ENCODE measurements at regions not wholly inside any gene's neighbourhood (a gene's known extent, or its start where the extent isn't known, plus 50 kb on each side); places are given as distances from the start of the nearest gene placed in this dataset.
A peak's percentile ranks its signal among the peaks of the same experiment; 100 is the strongest.
"Not testable (repeated sequence)": the region's sequence is repeated elsewhere in the genome, so short reads cannot be mapped to it uniquely, and the experiment has no call there.

DNA sequence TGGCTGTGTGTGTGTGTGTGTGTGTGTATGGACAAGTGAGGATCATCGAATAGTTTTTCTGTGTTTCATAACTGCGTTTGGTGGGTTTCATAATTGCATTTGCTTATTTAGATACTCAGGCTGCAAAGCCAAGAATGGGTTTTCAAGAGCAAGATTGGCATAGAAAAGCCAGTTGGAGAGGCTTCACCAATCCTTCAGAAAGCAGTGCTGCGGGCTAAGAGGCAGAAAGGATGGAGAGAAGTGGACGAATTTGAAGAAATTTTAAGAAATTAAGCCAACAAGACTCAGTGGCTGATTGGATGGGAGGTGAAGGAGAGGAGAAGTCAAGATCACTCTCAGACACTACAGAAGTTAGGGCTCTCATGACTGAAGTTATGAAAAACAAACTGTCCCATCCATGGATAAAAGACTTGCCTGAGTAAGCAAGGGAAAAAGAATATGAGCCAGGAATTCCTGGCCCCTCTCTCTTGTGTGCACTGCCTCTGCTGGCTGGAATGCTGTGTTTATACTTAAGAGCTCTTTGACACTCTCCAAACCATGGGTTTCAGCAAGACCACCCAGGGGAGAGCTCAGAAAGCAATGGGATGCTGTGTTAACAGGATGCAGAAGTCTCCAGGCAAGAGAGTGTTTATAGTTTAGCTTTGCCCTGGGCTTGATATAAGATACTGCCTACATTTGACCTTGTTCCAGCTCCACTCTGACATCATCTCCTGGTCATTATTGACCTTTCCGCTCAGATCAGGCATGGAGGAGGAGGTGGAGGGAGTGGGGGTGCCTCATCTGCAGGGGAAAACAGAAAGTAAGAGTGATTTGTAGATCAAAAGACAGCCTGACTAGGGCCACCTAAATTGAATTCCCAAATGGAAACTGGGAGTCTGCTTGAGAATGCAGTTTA is 232.0 kb upstream of the PLXNA2 start:
- DNase-seq, result peak; percentile 83

DNA sequence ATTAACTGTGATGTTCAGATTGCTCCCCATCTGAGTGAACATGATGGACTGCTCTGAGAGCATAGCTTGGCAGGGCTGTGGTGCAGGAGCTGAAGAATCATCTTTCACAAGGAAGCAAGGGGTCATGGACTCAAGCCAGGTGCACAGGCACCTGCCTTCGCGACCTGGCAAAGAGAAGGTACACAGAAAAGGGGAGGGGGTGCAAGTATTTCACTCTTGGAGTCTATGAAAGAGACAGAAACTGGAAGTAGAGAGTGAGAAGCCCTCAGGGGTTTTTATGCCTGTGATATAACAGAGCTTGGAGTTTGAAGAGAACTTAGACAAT is 232.6 kb upstream of the PLXNA2 start:
- no peak for DNase-seq

DNA sequence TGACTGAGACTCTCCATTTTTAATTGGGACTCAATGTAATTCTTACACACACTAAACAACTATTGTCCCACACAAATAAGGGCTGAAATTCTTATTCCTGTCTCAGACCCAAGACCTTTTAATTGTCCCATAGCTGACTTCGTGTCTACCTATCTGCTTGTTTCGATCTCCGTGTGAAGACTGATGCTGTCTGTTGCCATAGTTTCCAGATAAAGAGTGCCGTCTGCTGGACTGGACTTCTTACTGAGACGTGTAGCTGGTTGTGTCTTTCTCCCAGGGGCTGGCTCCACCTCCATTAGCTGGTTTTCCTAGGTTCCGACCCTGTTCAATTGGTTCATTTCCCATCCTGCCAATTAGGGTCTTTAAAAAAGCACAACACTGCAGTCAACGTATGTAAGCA is 235.3 kb upstream of the PLXNA2 start:
- DNase-seq, result peak; percentile 30

DNA sequence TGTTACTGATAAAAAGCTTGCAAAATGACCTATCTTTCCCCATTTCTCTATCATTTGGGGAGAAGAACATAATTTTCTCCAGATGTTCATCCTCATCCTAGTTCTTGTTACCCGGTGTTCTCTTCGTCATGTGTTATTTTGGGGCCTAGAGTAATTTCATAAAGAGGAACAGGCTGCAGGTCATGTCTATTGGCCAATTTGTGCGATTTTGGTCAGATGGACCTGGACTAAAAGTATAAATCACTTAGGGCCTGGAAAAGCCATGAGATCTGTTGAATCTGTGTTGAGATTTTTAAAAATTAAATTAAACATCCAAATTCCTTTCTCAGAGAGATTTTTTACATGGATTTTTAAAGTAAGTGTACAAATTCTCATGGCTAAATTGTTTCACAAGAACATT is 241.3 kb upstream of the PLXNA2 start:
- no peak for DNase-seq

DNA sequence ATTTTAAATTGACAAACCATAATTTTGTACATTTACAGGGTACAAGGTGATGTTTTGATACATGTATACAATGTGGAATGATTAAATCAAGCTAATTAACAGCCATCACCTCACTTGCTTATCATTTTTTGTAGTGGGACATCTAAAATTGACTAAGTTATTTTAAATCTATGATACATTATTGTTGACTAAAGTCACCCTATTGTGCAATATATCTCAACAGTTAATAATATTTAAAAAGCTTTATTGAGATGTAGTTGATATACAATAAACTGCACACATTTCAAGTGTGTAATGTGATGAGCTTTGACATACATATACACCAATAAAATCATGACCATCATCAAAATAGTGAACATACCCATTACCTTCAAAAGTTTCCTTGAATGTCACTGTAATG is 242.5 kb upstream of the PLXNA2 start:
- no peak for DNase-seq

DNA sequence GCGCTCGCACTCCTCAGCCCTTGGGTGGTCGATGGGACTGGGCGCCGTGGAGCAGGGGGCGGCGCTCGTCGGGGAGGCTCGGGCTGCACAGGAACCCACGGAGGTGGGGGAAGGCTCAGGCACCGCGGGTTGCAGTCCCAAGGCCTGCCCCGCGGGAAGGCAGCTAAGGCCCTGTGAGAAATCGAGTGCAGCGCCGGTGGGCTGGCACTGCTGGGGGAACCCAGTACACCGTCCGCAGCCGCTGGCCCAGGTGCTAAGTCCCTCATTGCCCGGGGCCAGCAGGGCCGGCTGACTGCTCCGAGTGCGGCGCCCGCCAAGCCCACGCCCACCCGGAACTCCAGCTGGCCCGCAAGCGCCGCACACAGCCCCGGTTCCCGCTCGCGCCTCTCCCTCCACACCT is 244.2 kb upstream of the PLXNA2 start:
- not testable (repeated sequence) for DNase-seq

DNA sequence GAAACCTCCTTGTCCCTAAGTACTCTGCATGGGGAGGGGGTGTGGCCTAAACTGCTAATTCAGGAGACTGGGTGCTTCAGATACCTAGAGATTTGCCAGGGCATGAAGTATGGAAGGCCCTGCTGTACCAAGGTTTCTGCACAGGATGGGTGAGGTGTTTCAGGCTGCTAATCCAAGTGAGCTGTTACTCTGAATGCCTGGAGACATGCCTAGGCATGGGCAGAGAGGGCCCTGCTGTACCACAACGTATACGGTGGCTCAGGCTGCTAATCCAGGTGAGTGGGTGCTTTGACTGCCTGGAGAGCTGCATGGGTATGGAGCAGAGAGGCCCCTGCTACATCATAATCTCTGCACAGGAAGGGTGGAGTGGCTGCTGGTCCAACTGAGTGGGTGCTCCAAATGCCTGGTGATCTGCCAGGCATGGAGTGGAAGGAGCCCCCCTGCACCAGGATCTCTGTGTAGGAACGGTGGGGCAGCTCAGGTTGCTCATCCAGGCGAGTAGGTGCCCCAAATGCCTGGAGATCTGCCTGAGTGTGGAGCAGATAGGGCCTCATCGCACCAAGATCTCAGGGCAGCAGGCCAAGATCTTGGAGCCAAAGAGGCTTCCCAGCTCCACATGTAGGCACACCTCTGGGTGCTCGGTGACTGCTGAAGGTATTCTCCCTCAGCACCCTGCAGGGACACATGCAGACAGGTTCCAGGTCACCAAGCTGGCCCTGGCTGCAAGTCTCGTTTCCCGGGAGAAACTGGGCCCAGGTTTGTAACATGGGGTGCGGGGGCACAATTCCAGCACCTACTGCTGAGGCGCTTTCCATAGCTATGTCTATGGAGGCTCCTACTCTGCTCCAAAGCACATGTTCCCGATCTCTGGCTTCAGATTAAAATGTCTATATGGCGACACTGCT is 252.5 kb upstream of the PLXNA2 start:
- DNase-seq, result no peak

DNA sequence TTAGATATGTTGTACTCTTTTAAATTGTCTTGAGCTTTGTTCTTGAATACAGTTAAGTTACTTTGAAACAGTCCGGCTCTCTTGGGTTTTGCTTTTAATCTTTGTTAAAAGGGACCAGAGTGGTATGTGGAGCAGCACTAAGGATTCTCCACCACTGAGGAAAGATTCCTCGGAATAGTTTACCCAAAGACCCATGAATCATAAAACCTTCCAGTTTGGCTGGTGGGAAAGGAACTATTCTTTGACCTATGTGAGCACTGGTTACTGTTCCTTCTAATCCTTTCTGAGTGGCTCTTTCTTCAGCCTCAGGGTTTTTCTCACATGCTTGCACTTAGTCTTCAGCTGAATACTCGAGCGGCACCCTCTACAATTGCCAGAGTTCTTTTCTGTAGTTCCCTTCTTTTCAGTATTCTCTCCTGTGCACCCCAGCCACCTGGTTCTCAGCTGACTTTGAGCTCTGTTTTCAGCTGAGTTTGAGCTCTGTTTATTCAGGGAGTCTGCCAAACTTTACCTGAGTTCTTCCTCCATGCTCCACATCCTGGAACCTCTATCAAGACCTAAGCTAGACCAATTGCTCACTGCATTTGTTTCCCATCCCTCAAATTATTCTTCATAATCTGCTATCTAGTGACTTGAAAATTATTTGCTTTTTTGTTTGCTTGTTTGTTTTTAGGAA is 253.8 kb upstream of the PLXNA2 start:
- no peak for DNase-seq

DNA sequence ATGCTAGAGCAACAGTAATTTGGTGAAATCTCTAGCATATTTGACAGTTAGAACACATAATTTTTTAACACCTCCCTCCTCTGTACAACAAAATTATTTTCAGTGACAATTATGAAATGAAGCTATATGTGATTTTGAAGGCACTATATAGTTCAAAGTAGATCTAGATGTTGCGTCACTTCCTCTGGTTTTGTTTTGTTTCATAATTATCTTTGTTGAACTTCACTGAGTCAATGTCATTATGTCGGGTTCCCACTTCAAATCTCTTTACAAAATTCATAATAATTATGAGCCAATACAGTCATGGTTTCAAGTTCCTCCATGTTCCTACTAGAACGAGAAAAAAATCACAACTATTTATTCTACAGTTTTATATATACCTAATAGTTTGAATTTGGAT is 254.8 kb upstream of the PLXNA2 start:
- DNase-seq, result no peak

DNA sequence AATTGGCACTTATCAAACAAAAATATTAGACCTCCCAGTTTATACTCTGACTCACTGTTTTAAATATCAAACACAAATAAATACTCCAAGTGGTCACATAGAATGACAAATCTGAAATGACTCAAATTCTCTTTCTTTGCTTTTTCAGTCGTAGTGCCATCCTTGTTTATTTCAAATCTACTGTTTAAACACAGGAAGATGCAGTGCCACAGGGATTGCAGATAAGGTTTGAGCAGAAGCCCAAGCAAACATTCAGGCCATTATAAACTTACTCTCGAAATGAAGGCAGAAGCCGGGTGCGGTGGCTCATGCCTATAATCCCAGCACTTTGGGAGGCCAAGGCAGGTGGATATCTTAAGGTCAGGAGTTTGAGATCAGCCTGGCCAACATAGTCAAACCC is 255.4 kb upstream of the PLXNA2 start:
- DNase-seq, result no peak

DNA sequence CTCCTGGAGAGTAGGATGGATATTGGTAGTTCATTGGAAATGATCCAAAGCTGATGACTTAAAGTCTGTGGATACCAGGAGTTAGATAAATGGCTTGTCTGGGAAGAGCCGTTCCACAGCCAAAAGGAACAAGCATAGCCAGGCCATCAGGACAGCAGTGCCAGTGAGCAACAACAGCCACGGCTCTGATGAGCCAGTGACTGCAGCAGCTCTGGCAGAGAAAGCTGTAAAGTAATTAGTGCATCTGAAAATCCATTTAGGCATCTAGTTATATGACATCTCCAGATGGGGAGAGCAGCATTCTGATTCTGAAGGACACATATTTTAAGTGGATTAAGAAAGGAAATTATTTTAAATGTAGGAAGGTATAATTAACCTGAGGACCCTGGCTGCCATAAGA is 256.2 kb upstream of the PLXNA2 start:
- DNase-seq, result no peak

DNA sequence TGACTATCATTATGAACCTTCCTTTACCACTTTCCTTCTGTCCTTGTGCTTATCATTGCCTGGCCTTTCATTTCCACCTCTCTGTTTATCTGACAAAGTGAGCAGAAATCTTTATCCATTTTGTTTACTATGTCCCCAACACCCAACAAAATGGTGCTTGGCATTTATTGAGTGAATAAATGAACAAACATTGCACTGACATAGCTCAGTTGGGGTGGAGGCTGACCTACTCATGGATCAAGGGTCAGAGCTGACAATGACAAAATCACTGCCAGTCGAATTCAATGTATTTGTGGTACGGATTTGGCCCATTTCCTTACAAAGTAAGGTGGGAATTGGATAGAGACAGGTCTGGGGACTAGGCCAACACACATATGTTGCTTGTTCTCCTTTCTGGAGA is 257.4 kb upstream of the PLXNA2 start:
- DNase-seq, result no peak

DNA sequence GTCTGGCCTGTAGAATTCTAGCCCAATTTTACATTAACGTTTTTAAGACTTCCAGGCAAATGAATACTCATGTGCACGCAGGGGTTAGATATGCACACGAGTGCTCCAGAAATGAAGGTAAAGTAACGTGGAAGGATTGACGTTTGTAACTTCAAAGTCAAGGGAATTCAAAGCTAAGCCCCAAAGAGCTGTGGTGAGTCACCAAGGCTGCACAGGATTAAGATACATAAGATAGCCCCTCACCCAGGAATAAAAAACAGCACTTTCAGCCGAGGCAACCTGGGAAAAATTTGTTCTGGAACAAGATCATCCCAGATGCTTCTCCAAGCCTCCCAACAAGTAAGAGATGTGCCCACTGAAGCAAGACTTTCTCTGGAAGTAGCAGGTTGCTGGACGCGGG is 259.6 kb upstream of the PLXNA2 start:
- DNase-seq, result no peak

DNA sequence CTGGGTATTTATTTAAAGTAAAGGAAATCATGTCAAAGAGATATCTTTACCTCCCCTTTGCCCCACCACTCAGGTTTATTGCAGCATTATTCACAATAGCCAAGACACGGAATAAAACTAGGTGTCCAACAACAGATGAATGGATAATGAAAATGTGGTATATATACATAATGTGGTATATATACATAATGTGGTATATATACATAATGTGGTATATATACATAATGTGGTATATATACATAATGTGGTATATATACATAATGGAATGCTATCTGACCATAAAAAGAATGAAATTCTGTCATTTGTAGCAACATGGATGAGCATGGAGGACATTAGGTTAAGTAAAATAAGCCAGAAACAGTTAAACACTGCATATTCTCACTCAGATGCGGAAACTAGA is 262.6 kb upstream of the PLXNA2 start:
- DNase-seq, result no peak

DNA sequence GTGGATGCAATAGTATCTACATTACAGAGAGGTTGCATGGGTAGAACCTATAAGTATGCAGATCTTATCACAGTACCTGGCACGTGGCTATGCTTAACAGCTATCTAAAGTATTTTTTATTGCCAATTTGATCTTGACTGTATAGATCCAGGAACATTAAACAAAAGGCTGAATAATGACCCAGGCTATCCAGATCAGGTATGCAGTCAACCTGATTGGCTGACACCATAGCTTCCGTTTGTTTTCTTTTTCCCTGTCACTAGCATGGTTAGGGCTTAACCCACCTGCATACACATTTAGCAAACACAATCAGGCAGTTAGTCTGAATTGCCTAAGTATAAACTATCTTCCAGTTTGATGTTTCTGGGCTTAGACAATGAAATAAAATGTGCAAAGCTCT is 264.9 kb upstream of the PLXNA2 start:
- no peak for DNase-seq

DNA sequence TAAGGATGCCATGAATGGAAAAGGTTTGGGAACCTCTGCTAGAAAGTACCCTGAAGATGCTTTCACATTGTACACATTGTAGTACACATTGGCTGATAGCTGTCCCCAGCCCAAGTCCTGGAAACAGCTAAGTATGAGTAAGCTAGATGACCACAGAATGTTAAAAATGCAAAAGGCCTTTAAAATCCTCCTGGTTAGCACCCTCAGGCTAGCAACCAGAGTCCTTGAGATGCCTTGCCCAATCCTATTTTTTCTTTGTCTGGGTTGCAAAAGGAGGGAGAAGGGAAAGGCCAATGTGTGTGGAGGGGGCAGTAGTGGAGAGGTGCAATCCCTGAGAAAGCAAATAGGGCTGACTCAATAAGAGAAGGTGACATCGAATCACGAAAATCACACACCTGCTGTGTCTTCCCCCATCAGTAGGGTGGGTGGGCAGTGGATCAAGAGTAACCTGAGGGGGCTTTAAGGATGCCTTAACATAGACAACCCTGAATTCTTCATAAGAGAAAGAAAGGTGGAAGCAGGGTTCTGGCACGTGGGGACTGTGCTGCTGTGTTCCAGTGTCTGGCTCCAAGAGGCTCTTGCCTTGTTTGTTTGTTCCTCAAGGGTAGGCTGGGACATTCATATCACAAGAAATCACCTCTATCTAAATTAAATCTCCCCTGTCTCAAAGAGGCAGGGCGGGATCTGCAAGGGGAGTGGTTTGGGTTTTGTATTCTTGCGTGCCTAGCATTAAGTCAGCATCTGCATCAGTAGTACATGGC is 266.2 kb upstream of the PLXNA2 start:
- no peak for DNase-seq

DNA sequence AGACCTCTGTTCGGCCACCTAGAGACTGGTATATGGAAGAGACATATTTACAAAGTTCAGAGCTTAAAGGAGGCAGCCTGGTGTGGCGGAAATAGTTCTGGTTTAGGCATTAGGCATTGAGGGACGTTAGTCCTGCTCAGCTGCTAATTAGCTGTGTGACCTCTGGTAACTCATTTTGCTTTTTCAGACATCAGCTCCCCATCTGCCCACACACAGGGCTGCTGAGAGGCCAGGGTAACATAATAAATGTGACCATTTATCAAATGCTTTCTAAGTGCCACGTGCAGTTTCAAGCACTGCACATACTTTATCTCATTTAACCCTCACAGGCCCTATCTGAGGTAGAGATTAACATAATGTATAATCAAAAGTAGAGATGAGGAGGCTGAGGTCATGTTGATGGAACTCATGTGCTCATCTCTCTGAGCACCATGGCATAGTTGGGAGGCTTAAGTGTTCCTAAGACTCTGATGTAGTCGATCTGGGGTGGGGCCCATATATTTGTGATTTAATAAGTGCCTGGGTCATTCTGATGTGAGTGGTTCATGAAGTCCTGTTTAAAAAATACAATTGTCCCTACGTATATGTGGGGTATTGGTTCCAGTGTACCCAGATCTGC is 267.2 kb upstream of the PLXNA2 start:
- DNase-seq, result no peak

DNA sequence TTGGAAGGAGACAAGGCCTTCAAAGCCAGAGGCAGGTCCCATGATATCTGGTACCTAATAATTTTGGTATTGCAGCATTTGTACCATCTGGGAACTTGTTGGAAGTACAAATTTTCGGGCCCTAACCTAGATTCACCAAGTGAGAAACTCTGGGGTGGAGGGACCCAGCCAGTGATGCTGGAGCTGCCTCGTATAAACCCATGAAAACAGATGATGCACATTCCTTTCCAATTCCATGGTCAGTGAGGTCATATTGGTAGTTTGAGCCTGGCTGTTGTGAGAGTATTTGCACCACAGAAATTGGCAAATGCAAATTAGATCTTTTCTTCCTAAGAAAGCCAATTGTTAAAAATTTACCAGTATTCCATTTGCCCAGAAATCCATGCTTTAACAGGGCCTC is 269.6 kb upstream of the PLXNA2 start:
- DNase-seq, result no peak

DNA sequence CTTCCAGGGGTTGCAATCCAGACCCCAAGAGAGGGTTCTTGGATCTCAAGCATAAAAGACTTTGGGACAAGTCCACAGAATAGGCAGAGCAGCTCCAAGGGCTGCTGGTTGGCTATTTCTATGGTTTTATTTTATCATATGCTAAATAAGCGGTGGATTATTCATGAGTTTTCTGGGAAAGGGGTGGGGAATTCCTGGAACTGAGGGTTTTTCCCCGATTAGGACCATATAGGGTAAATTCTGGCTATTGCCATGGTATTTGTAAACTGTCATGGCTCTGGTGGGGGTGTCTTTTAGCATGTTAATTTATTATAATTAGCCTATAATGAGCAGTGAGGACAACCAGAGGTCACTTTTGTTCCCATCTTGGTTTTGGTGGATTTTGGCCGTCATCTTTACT is 270.9 kb upstream of the PLXNA2 start:
- DNase-seq, result no peak

DNA sequence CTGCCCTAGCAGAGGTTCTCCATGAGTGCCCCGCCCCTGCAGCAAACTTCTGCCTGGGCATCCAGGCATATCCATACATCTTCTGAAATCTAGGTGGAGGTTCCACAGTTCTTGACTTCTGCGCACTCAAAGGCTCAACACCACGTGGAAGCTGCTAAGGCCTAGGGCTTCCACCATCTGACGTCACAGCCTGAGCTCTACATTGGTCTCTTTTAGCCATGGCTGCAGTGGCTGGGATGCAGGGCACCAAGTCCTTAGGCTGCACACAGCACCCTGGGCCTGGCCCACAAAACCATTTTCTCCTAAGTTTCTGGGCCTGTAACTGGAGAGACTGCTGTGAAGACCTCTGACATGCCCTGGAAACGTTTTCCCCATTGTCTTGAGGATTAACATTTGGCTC is 272.6 kb upstream of the PLXNA2 start:
- DNase-seq, result no peak

DNA sequence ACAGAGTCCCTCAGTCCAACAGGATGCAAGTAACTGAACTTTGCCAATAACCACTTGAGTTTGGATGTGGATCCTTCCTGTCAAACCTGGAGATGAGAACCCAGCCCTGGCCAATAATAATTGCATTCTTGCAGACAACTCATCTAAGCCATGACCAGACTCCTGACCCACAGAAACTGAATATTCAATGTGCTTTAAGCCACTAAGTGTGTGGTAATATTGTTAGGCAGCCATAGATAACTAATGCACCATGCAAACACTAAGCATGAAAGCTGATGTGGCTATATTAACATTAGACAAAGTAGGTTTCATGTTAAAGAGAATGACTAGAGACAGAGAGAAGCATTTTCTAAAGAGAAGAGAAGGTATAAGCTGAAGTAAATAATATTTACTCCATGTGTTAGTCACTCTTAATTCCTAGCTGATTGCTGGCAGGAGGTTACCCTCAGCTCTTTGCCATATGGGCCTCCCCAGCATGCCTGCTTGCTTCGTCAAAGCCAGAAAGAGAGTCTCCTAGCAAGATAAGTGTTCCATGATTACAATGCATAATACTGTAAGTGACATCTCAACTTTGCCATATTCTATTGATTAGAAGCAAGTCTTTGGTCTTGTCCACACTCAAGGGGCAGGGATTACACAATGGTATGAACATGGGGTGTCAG is 276.4 kb upstream of the PLXNA2 start:
- DNase-seq, result no peak

DNA sequence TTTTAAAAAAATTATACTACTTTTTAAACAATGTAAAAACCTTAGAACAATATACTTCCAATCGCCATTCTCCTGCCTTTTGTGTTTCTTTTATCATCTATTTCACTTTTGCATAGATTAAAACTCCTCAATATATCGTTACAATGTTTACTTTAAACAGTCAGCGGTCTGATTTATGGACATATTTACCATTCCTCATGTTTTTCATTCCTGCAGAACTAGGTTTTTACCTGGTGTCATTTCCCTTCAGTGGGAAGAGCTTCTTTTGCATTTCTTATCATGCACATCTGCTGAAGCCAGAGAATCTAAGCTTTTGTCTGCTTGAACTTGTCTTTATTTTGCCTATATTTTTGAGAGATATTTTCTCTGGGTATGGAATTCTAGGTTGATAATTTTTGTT is 277.4 kb upstream of the PLXNA2 start:
- DNase-seq, result no peak

Data from eye (tissue), 1 donor.